ENCODE measurements at regions not wholly inside any gene's neighbourhood (a gene's known extent, or its start where the extent isn't known, plus 50 kb on each side); places are given as distances from the start of the nearest gene placed in this dataset.

GRCh38 chr6:14641423-14642135, 524.0 kb downstream of the CD83 start:
- in situ Hi-C loops (cut with HindIII; ENCODE audit: extremely low pct_ligation_motif_present, low pct_unique_long_range_greater_than_20kb): no loop called here
- POLR2A ChIA-PET: no interaction called here

GRCh38 chr6:14642136-14642505, 524.5 kb downstream of the CD83 start:
- POLR2A ChIA-PET: no interaction called here

More at GRCh38 chr6:14641423-14642135, 524.0 kb downstream of the CD83 start:
- Histone ChIP-seq H3K79me2 (ENCODE audit: insufficient read depth, low read length) (no peaks in the 10 kb centered on the region), H3K27ac (ENCODE audit: extremely low read length, insufficient read depth, low read length) (no peak overlapping the region), H3K9ac (ENCODE audit: insufficient read depth, low read depth, low read length) (no peak overlapping the region), H3K4me3 (replicated peaks in 1 of 3; ENCODE audit: insufficient read depth in 1 of 3, low read depth in 2 of 3, low read length in 3 of 3) (no peak overlapping the region), H2AFZ (ENCODE audit: low read length) (no peak overlapping the region), H3K4me2 (ENCODE audit: low read depth, low read length) (no peak overlapping the region), H3K36me3 (replicated peaks in 1 of 2; ENCODE audit: control insufficient read depth in 1 of 2, insufficient read depth in 2 of 2, low read length in 2 of 2) (no peaks in the 10 kb centered on the region), H3K4me1 (ENCODE audit: insufficient read depth, low read length) (no peaks in the 10 kb centered on the region), H3K27me3 (ENCODE audit: control insufficient read depth in 1 of 2, insufficient read depth in 2 of 2, low read length in 2 of 2) (no peaks in the 10 kb centered on the region; a peak in 2 of 5 replicates), H3K9me3 (ENCODE audit: low read length) (no peaks in the 10 kb centered on the region), H4K20me1 (ENCODE audit: insufficient read depth, low read length) (no peaks in the 10 kb centered on the region)
- no peak for DNase-seq (ENCODE audit: low spot score)
- intact Hi-C loops (cut with micrococcal nuclease; ENCODE audit: unreplicated experiment): no loop called here
- 65% methylated on average over 17 of the region's 18 CpGs for WGBS (ENCODE audit: low lambda C conversion rate)
- no peak for ATAC-seq
- no peak for FAIRE-seq
- no TSS peak for BruUV-seq (replicated peaks)
- TF ChIP-seq ZNF770 (CRISPR knock-in tag; IDR thresholded peaks at IDR 0.05): no peak
- no peak for TF ChIP-seq DPF2 (CRISPR knock-in tag; IDR thresholded peaks at IDR 0.05; ENCODE audit: borderline replicate concordance, low read depth)
- no peak for TF ChIP-seq CAMTA2 (CRISPR knock-in tag; IDR thresholded peaks at IDR 0.05; ENCODE audit: borderline replicate concordance)
- CTCF ChIA-PET (ENCODE audit: low intra/inter-chr PET ratio, low total read pairs): no interaction called here

More at GRCh38 chr6:14642136-14642505, 524.5 kb downstream of the CD83 start:
- in situ Hi-C loops (cut with HindIII; ENCODE audit: extremely low pct_ligation_motif_present, low pct_unique_long_range_greater_than_20kb): no loop called here
- Histone ChIP-seq H2AFZ (ENCODE audit: low read length) (no peak overlapping the region), H3K4me3 (replicated peaks in 1 of 3; ENCODE audit: insufficient read depth in 1 of 3, low read depth in 2 of 3, low read length in 3 of 3) (no peak overlapping the region), H3K27me3 (ENCODE audit: control insufficient read depth in 1 of 2, insufficient read depth in 2 of 2, low read length in 2 of 2) (no peaks in the 10 kb centered on the region; a peak in 2 of 5 replicates), H3K4me2 (ENCODE audit: low read depth, low read length) (no peak overlapping the region), H3K9me3 (ENCODE audit: low read length) (no peaks in the 10 kb centered on the region), H4K20me1 (ENCODE audit: insufficient read depth, low read length) (no peaks in the 10 kb centered on the region), H3K79me2 (ENCODE audit: insufficient read depth, low read length) (no peaks in the 10 kb centered on the region), H3K4me1 (ENCODE audit: insufficient read depth, low read length) (no peaks in the 10 kb centered on the region), H3K27ac (ENCODE audit: extremely low read length, insufficient read depth, low read length) (no peak overlapping the region), H3K9ac (ENCODE audit: insufficient read depth, low read depth, low read length) (no peak overlapping the region), H3K36me3 (replicated peaks in 1 of 2; ENCODE audit: control insufficient read depth in 1 of 2, insufficient read depth in 2 of 2, low read length in 2 of 2) (no peaks in the 10 kb centered on the region)
- ATAC-seq: no peak
- BruUV-seq (replicated peaks): no TSS peak
- CTCF ChIA-PET (ENCODE audit: low intra/inter-chr PET ratio, low total read pairs): no interaction called here
- 35% methylated on average over 8 of the region's 8 CpGs for WGBS (ENCODE audit: low lambda C conversion rate)
- DNase-seq (ENCODE audit: low spot score): no peak
- intact Hi-C loops (cut with micrococcal nuclease; ENCODE audit: unreplicated experiment): no loop called here
- no peak for TF ChIP-seq FOSL2 (CRISPR knock-in tag; IDR thresholded peaks at IDR 0.05)
- no peak for FAIRE-seq

Measured in HepG2 (cell line).